ENCODE measurements at regions not wholly inside any gene's neighbourhood (a gene's known extent, or its start where the extent isn't known, plus 50 kb on each side); places are given as distances from the start of the nearest gene placed in this dataset.
"Not testable (repeated sequence)": the region's sequence is repeated elsewhere in the genome, so short reads cannot be mapped to it uniquely, and the experiment has no call there.

DNA sequence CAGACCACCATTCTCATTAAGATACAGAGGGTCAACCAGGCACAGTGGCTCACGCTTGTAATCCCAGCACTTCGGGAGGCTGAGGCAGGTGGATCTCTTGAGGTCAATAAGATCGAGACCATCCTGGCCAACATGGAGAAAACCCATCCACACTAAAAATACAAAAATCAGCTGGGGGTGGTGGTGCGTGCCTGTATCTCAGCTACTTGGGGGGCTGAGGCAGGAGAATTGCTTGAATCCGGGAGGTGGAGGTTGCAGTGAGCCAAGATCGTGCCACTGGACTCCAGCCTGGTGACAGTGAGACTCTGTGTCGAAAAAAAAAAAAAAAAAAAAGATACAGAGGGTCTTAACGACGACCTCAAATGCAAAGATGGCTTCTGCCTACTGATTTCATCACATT is 320.4 kb downstream of the CYRIA start:
- not testable (repeated sequence) for TF ChIP-seq FOXK2 (IDR thresholded peaks at IDR 0.05); SP1 (IDR thresholded peaks at IDR 0.05); CTBP1 (IDR thresholded peaks at IDR 0.05; ENCODE audit: borderline replicate concordance); ZNF384 (IDR thresholded peaks at IDR 0.05); FOXM1 (IDR thresholded peaks at IDR 0.05; ENCODE audit: borderline replicate concordance)
